WTC11 (cell line): ENCODE measurements at regions not wholly inside any gene's neighbourhood (a gene's known extent, or its start where the extent isn't known, plus 50 kb on each side); places are given as distances from the start of the nearest gene placed in this dataset.
A peak's percentile ranks its signal among the peaks of the same experiment; 100 is the strongest.

Experiments used
- ATAC-seq: fragments of 200-7000 bp; cut with Tn5 transposase; 2 replicates; pipeline ENCODE4 v1.10.0; 2021; ENCODE audit warnings: mild to moderate bottlenecking, moderate library complexity
- CTCF ChIA-PET: fragments of 300-600 bp; sonication (Branson Sonifier 250); formaldehyde crosslinking; loops from one replicate; lab custom pipeline; 2021; ENCODE audit warnings: antibody characterized with exemption; lab: Charles Lee
- POLR2A ChIA-PET: fragments of 350-600 bp; sonication (Branson Sonifier 250); formaldehyde crosslinking; loops from one replicate; lab custom pipeline; 2021; ENCODE audit warnings: antibody characterized with exemption; lab: Charles Lee
- DNase-seq: peaks from one replicate; pipeline ENCODE4 v3.0.0; 2021; ENCODE audit warnings: low spot score
- H3K27ac Mint-ChIP-seq: 2 replicates; pipeline ENCODE4 v1.8.0; 2021; ENCODE audit warnings: mixed read lengths
- H3K27me3 Mint-ChIP-seq: 2 replicates; pipeline ENCODE4 v1.8.0; 2021; ENCODE audit warnings: low read depth, mild to moderate bottlenecking, moderate library complexity, mixed read lengths
- H3K36me3 Mint-ChIP-seq: 2 replicates; pipeline ENCODE4 v1.8.0; 2021; ENCODE audit warnings: mixed read lengths
- H3K4me1 Mint-ChIP-seq: 2 replicates; pipeline ENCODE4 v1.8.0; 2022; ENCODE audit warnings: mixed read lengths
- H3K4me3 Mint-ChIP-seq: 2 replicates; pipeline ENCODE4 v1.8.0; 2021; ENCODE audit warnings: mild to moderate bottlenecking, moderate library complexity, mixed read lengths
- H3K9me3 Mint-ChIP-seq: 2 replicates; pipeline ENCODE4 v1.8.0; 2021; ENCODE audit warnings: mixed read lengths
- AR ChIP-seq: fragments of 250-450 bp; sonication (Bioruptor Pico); IDR thresholded peaks from 2 replicates; pipeline ENCODE4 v1.9.0; 2021; ENCODE audit warnings: mild to moderate bottlenecking
- ETV6 ChIP-seq: sonication (generic); formaldehyde crosslinking; IDR thresholded peaks from 2 replicates; pipeline ENCODE4 v1.8.1; 2022; ENCODE audit warnings: mild to moderate bottlenecking, missing genetic modification reagents
- NFE2L1 ChIP-seq: sonication (generic); formaldehyde crosslinking; IDR thresholded peaks from 2 replicates; pipeline ENCODE4 v1.8.1; 2023; ENCODE audit warnings: missing genetic modification reagents
- NR2C2 ChIP-seq: sonication (generic); formaldehyde crosslinking; IDR thresholded peaks from 2 replicates; pipeline ENCODE4 v1.8.0; 2022; ENCODE audit warnings: mild to moderate bottlenecking, missing genetic modification reagents
- NR3C1 ChIP-seq: sonication (generic); formaldehyde crosslinking; conservative IDR thresholded peaks from 2 replicates; pipeline ENCODE4 v1.8.1; 2023; ENCODE audit warnings: low read depth, mild to moderate bottlenecking, missing genetic modification reagents
- SOX15 ChIP-seq: fragments of 250-450 bp; sonication (Bioruptor Pico); IDR thresholded peaks from 2 replicates; pipeline ENCODE4 v1.9.0; 2021; ENCODE audit warnings: mild to moderate bottlenecking
- TEAD1 ChIP-seq: sonication (generic); formaldehyde crosslinking; IDR thresholded peaks from 2 replicates; pipeline ENCODE4 v1.8.0; 2022; ENCODE audit warnings: mild to moderate bottlenecking, missing genetic modification reagents
- USF2 ChIP-seq: sonication (generic); formaldehyde crosslinking; IDR thresholded peaks from 2 replicates; pipeline ENCODE4 v1.8.1; 2023; ENCODE audit warnings: mild to moderate bottlenecking, missing genetic modification reagents, moderate library complexity
- ZNF219 ChIP-seq: sonication (generic); formaldehyde crosslinking; IDR thresholded peaks from 2 replicates; pipeline ENCODE4 v1.8.0; 2023; ENCODE audit warnings: missing genetic modification reagents, mild to moderate bottlenecking, borderline replicate concordance
- ZNF396 ChIP-seq: fragments of 250-450 bp; sonication (Bioruptor Pico); IDR thresholded peaks from 2 replicates; pipeline ENCODE4 v1.8.0; 2021; ENCODE audit warnings: mild to moderate bottlenecking, moderate library complexity, borderline replicate concordance
- TF ChIP-seq, protein P1 (sequence below): sonication (generic); formaldehyde crosslinking; IDR thresholded peaks from 2 replicates; pipeline ENCODE4 v1.8.0; 2023; ENCODE audit warnings: missing genetic modification reagents
- TF ChIP-seq, protein P2 (sequence below): fragments of 250-450 bp; sonication (Bioruptor Pico); IDR thresholded peaks from 2 replicates; pipeline ENCODE4 v1.9.0; 2021; ENCODE audit warnings: moderate library complexity, mild to moderate bottlenecking, inconsistent platforms, borderline replicate concordance
- TF ChIP-seq, protein P3 (sequence below): sonication (generic); formaldehyde crosslinking; IDR thresholded peaks from 2 replicates; pipeline ENCODE4 v1.8.0; 2022; ENCODE audit warnings: mild to moderate bottlenecking, missing genetic modification reagents
- TF ChIP-seq, protein P4 (sequence below): sonication (generic); formaldehyde crosslinking; IDR thresholded peaks from 2 replicates; pipeline ENCODE4 v1.8.0; 2022; ENCODE audit warnings: missing genetic modification reagents
- TF ChIP-seq, protein P5 (sequence below): fragments of 200-600 bp; IDR thresholded peaks from 2 replicates; pipeline ENCODE4 v1.8.0; 2022; ENCODE audit warnings: antibody characterized with exemption
- TF ChIP-seq, protein P6 (sequence below): sonication (generic); formaldehyde crosslinking; conservative IDR thresholded peaks from 2 replicates; pipeline ENCODE4 v1.8.1; 2023; ENCODE audit warnings: mild to moderate bottlenecking, low read depth, missing genetic modification reagents, moderate library complexity

DNA sequence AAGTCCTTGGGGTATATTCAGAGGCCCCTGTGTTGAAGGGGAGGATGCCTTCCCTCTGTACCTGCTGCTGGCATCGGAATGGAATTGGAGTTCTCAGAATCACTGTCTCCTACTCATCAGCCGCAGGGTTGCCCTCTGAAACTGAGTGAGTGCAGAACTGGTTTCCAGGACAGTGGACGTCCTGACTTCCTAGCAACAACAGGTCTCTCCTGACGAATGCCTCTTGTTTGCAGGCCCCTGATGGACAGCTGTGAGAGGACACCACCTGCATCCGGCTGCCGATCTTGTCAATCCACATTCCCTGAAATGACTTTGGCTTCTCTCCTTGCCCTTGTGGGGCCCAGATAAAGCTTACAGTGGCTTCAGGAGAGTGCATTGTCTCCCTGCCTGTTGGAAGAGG lies 274.5 kb downstream of the NSG2 start:
- ATAC-seq, result no peak
- Mint-ChIP-seq H3K9me3 (no peaks in the 10 kb centered on the region), H3K4me1 (peaks cover 10% of the 10 kb centered on the region), H3K36me3 (no peaks in the 10 kb centered on the region), H3K27me3 (peaks cover 9% of the 10 kb centered on the region), H3K4me3 (no peak overlapping the region), H3K27ac (no peak overlapping the region)
- no peak for TF ChIP-seq NR3C1 (CRISPR knock-in tag)
- TF ChIP-seq, protein P1, sequence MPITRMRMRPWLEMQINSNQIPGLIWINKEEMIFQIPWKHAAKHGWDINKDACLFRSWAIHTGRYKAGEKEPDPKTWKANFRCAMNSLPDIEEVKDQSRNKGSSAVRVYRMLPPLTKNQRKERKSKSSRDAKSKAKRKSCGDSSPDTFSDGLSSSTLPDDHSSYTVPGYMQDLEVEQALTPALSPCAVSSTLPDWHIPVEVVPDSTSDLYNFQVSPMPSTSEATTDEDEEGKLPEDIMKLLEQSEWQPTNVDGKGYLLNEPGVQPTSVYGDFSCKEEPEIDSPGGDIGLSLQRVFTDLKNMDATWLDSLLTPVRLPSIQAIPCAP, result no peak
- TF ChIP-seq SOX15 (CRISPR knock-in tag), result no peak
- no peak for TF ChIP-seq TEAD1 (CRISPR knock-in tag)
- TF ChIP-seq, protein P2, sequence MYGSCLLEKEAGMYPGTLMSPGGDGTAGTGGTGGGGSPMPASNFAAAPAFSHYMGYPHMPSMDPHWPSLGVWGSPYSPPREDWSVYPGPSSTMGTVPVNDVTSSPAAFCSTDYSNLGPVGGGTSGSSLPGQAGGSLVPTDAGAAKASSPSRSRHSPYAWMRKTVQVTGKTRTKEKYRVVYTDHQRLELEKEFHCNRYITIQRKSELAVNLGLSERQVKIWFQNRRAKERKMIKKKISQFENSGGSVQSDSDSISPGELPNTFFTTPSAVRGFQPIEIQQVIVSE (CRISPR knock-in tag), result no peak
- no peak for DNase-seq
- POLR2A ChIA-PET, result no interaction called here
- CTCF ChIA-PET, result interaction anchor here (6.8 kb wide), 1 partner anchor 274 kb away, joined by 159 read pairs; the partner anchor contains the start of gene NSG2

DNA sequence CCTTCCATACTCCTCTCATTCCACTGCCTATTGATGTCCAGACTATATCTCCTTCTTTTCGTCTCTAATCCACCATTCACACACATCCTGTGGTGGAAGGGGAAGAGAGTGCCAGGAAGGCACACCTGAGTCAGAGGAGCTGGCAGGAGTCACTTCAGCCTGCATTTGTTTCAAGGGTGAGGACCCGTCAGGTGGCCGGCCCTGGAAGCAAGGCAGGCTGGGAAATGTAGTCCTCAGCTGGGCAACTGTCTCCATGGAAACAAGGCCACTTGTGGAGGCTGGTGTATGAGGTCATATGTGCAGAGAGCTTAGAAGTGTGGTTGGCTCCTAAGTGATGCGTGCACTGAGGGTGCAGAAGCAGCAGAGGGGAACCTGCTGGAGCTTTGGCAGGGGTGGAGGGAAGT lies 278.4 kb downstream of the NSG2 start:
- TF ChIP-seq ZNF396 (CRISPR knock-in tag), result no peak
- TF ChIP-seq ZNF219 (CRISPR knock-in tag), result no peak
- TF ChIP-seq, protein P3, sequence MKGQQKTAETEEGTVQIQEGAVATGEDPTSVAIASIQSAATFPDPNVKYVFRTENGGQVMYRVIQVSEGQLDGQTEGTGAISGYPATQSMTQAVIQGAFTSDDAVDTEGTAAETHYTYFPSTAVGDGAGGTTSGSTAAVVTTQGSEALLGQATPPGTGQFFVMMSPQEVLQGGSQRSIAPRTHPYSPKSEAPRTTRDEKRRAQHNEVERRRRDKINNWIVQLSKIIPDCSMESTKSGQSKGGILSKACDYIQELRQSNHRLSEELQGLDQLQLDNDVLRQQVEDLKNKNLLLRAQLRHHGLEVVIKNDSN (CRISPR knock-in tag), result peak; percentile 94
- no peak for TF ChIP-seq AR
- TF ChIP-seq ETV6 (CRISPR knock-in tag), result peak; percentile 29; the same call in 1 of the 2 replicates
- TF ChIP-seq USF2 (CRISPR knock-in tag), result peak; percentile 93
- no peaks in the 10 kb centered on the region for H3K9me3 Mint-ChIP-seq
- POLR2A ChIA-PET, result no interaction called here
- H3K4me1 Mint-ChIP-seq, result peaks cover 24% of the 10 kb centered on the region
- H3K4me3 Mint-ChIP-seq, result peak overlapping the region; percentile 25; the same call in 1 of the 2 replicates
- peaks cover 6% of the 10 kb centered on the region for H3K27me3 Mint-ChIP-seq
- DNase-seq (peak; percentile 74), ATAC-seq (peak; percentile 84)
- CTCF ChIA-PET, result interaction anchor here (0.8 to 1.7 kb wide), 6 partner anchors 10 to 303 kb away, joined by 3 to 16 read pairs (median 6); partner anchors contain the start of gene NSG2
- 0 out of 2 replicates have a peak overlapping the region, but pooled peaks have one; percentile 58 for H3K27ac Mint-ChIP-seq
- H3K36me3 Mint-ChIP-seq, result no peaks in the 10 kb centered on the region

DNA sequence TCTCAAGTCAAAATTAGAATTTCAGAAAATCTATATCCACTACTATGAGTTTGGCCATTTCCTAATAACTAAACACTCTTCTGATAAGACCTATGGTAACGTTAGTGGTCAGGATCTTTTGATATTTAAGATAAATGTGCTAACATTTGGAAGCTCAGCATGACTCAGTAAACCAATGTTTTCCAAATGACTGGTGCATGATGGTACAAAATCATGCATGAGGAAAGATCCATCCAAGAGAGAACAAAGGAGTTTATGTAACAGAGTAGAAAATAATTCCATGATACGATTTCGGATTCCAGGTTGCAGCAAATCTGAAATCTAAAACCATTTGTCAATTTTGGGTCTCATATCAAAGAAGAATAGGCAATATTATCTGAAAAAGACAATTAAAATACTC lies 279.2 kb downstream of the NSG2 start:
- POLR2A ChIA-PET, result no interaction called here
- Mint-ChIP-seq H3K4me3 (no peak overlapping the region), H3K36me3 (no peaks in the 10 kb centered on the region), H3K9me3 (no peaks in the 10 kb centered on the region), H3K27ac (no peak overlapping the region), H3K27me3 (peaks cover 6% of the 10 kb centered on the region), H3K4me1 (peaks cover 32% of the 10 kb centered on the region)
- no peak for ATAC-seq
- DNase-seq, result no peak
- CTCF ChIA-PET, result interaction anchor here (1.3 to 1.7 kb wide), 3 partner anchors 13 to 95 kb away, joined by 4 to 16 read pairs (median 11); no protein-coding TSS in a partner anchor
- TF ChIP-seq, protein P4, sequence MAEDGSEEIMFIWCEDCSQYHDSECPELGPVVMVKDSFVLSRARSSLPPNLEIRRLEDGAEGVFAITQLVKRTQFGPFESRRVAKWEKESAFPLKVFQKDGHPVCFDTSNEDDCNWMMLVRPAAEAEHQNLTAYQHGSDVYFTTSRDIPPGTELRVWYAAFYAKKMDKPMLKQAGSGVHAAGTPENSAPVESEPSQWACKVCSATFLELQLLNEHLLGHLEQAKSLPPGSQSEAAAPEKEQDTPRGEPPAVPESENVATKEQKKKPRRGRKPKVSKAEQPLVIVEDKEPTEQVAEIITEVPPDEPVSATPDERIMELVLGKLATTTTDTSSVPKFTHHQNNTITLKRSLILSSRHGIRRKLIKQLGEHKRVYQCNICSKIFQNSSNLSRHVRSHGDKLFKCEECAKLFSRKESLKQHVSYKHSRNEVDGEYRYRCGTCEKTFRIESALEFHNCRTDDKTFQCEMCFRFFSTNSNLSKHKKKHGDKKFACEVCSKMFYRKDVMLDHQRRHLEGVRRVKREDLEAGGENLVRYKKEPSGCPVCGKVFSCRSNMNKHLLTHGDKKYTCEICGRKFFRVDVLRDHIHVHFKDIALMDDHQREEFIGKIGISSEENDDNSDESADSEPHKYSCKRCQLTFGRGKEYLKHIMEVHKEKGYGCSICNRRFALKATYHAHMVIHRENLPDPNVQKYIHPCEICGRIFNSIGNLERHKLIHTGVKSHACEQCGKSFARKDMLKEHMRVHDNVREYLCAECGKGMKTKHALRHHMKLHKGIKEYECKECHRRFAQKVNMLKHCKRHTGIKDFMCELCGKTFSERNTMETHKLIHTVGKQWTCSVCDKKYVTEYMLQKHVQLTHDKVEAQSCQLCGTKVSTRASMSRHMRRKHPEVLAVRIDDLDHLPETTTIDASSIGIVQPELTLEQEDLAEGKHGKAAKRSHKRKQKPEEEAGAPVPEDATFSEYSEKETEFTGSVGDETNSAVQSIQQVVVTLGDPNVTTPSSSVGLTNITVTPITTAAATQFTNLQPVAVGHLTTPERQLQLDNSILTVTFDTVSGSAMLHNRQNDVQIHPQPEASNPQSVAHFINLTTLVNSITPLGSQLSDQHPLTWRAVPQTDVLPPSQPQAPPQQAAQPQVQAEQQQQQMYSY (CRISPR knock-in tag), result no peak
- TF ChIP-seq, protein P5, sequence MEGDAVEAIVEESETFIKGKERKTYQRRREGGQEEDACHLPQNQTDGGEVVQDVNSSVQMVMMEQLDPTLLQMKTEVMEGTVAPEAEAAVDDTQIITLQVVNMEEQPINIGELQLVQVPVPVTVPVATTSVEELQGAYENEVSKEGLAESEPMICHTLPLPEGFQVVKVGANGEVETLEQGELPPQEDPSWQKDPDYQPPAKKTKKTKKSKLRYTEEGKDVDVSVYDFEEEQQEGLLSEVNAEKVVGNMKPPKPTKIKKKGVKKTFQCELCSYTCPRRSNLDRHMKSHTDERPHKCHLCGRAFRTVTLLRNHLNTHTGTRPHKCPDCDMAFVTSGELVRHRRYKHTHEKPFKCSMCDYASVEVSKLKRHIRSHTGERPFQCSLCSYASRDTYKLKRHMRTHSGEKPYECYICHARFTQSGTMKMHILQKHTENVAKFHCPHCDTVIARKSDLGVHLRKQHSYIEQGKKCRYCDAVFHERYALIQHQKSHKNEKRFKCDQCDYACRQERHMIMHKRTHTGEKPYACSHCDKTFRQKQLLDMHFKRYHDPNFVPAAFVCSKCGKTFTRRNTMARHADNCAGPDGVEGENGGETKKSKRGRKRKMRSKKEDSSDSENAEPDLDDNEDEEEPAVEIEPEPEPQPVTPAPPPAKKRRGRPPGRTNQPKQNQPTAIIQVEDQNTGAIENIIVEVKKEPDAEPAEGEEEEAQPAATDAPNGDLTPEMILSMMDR, result no peak
- no peak for TF ChIP-seq NFE2L1
- TF ChIP-seq, protein P2 (CRISPR knock-in tag), result no peak
- TF ChIP-seq NR2C2 (CRISPR knock-in tag), result no peak
- TF ChIP-seq, protein P6, sequence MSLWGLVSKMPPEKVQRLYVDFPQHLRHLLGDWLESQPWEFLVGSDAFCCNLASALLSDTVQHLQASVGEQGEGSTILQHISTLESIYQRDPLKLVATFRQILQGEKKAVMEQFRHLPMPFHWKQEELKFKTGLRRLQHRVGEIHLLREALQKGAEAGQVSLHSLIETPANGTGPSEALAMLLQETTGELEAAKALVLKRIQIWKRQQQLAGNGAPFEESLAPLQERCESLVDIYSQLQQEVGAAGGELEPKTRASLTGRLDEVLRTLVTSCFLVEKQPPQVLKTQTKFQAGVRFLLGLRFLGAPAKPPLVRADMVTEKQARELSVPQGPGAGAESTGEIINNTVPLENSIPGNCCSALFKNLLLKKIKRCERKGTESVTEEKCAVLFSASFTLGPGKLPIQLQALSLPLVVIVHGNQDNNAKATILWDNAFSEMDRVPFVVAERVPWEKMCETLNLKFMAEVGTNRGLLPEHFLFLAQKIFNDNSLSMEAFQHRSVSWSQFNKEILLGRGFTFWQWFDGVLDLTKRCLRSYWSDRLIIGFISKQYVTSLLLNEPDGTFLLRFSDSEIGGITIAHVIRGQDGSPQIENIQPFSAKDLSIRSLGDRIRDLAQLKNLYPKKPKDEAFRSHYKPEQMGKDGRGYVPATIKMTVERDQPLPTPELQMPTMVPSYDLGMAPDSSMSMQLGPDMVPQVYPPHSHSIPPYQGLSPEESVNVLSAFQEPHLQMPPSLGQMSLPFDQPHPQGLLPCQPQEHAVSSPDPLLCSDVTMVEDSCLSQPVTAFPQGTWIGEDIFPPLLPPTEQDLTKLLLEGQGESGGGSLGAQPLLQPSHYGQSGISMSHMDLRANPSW (CRISPR knock-in tag), result no peak
